Lung (tissue), 11 donors: ENCODE measurements at regions not wholly inside any gene's neighbourhood (a gene's known extent, or its start where the extent isn't known, plus 50 kb on each side); places are given as distances from the start of the nearest gene placed in this dataset.
"Not testable (repeated sequence)": the region's sequence is repeated elsewhere in the genome, so short reads cannot be mapped to it uniquely, and the experiment has no call there.

Experiments
- ATAC-seq: fragments of 200-7000 bp; cut with Tn5 transposase; one replicate; pipeline ENCODE4 v1.9.1; 2020; ENCODE audit warnings: moderate number of reproducible peaks; ENCODE audit not compliant: insufficient read depth, low FRiP score
- DNase-seq, 3 donors: peaks; one replicate each; pipeline ENCODE4 v3.0.0-alpha.2; 2013 to 2017
- H3K27ac ChIP-seq, 2 donors: one replicate each; pipeline ENCODE4 v1.5.1; 2013; ENCODE audit warnings: mild to moderate bottlenecking in 2 of 2, moderate library complexity in 2 of 2, control low read depth in 1 of 2, inconsistent platforms in 1 of 2, low read depth in 1 of 2, low read length in 1 of 2
- H3K27me3 ChIP-seq, 3 donors: one replicate each; pipeline ENCODE4 v1.5.1; 2013; ENCODE audit warnings: low read length in 2 of 3; ENCODE audit not compliant: control insufficient read depth in 3 of 3, insufficient read depth in 3 of 3
- H3K36me3 ChIP-seq, 4 donors: one replicate each; pipeline ENCODE4 v1.5.1; 2013; ENCODE audit warnings: low read length in 4 of 4, mild to moderate bottlenecking in 1 of 4, moderate library complexity in 1 of 4; ENCODE audit not compliant: control insufficient read depth in 4 of 4, insufficient read depth in 4 of 4
- H3K4me1 ChIP-seq, 5 donors: one replicate each; pipeline ENCODE4 v1.5.1; 2013; ENCODE audit warnings: low read length in 5 of 5, mild to moderate bottlenecking in 2 of 5, moderate library complexity in 1 of 5; ENCODE audit not compliant: control insufficient read depth in 5 of 5, insufficient read depth in 5 of 5
- H3K4me3 ChIP-seq: one replicate; pipeline ENCODE4 v1.5.1; 2013; ENCODE audit warnings: mild to moderate bottlenecking, control low read depth, moderate library complexity
- H3K9ac ChIP-seq, 2 donors: one replicate each; pipeline ENCODE4 v1.5.1; 2013; ENCODE audit warnings: low read length in 2 of 2, control low read depth in 1 of 2; ENCODE audit not compliant: insufficient read depth in 1 of 2
- H3K9me3 ChIP-seq, 4 donors: one replicate each; pipeline ENCODE4 v1.5.1; 2013; ENCODE audit warnings: low read length in 3 of 4, mild to moderate bottlenecking in 1 of 4, moderate library complexity in 1 of 4; ENCODE audit not compliant: control insufficient read depth in 4 of 4, insufficient read depth in 3 of 4
- CTCF ChIP-seq: IDR thresholded peaks from 2 replicates; pipeline ENCODE4 v1.5.1; 2012; ENCODE audit warnings: mild to moderate bottlenecking; ENCODE audit errors: control extremely low read depth, extremely low read depth
- WGBS, 2 donors: extraction: QIAGEN DNeasy Blood & Tissue Kit; methylation state at CpG; one replicate each; pipeline ENCODE4 v1.1.7; 2013; 5-methylcytosine and 5-hydroxymethylcytosine counted together
- donor health status: control.
- donor health status: control.
- donor health status: Bipolar disorder and iron deficiency.
- donor health status: healthy.
- donor health status: DM: yes; HTN: yes; CAD: no.

GRCh38 chrX:9401051-9401450, 63.8 kb upstream of the TBL1X start:
- peaks cover 0 to 5% (median 0%) of the 10 kb centered on the region in 3 donors for H3K27me3 ChIP-seq
- peaks cover 0 to 6% (median 4%) of the 10 kb centered on the region in 4 donors for H3K9me3 ChIP-seq
- H3K36me3 ChIP-seq, result no peaks in the 10 kb centered on the region
- WGBS, 2 donors, result 89 to 95% methylated on average over 6 of the region's 6 CpGs
- H3K27ac ChIP-seq, result no peak overlapping the region
- H3K4me3 ChIP-seq, result no peak overlapping the region
- H3K4me1 ChIP-seq, result peaks cover 0 to 6% (median 0%) of the 10 kb centered on the region in 5 donors
- DNase-seq (no peak), ATAC-seq (no peak)
- no peak overlapping the region for H3K9ac ChIP-seq
- TF ChIP-seq CTCF, result no peak

GRCh38 chrX:9403374-9403773, 61.5 kb upstream of the TBL1X start:
- no peak overlapping the region for H3K4me3 ChIP-seq
- no peak overlapping the region for H3K9ac ChIP-seq
- peaks cover 0 to 7% (median 5%) of the 10 kb centered on the region in 4 donors for H3K9me3 ChIP-seq
- DNase-seq, result no peak
- no peak overlapping the region for H3K27ac ChIP-seq
- no peaks in the 10 kb centered on the region for H3K4me1 ChIP-seq
- ATAC-seq, result no peak
- TF ChIP-seq CTCF, result no peak
- H3K27me3 ChIP-seq, result peaks cover 0 to 5% (median 0%) of the 10 kb centered on the region in 3 donors
- H3K36me3 ChIP-seq, result no peaks in the 10 kb centered on the region
- 79 to 86% methylated on average over 4 of the region's 4 CpGs for WGBS, 2 donors

GRCh38 chrX:9405635-9406034, 59.2 kb upstream of the TBL1X start:
- ATAC-seq, H3K27me3 ChIP-seq, H3K27ac ChIP-seq, H3K4me1 ChIP-seq, H3K9me3 ChIP-seq, H3K9ac ChIP-seq, H3K36me3 ChIP-seq, H3K4me3 ChIP-seq: not testable (repeated sequence)
- peak in 1 of 3 donors; percentile 16 for DNase-seq
- WGBS, 2 donors, result 90 to 95% methylated on average over 8 of the region's 9 CpGs

GRCh38 chrX:9410889-9411288, 54.0 kb upstream of the TBL1X start:
- not testable (repeated sequence) for H3K4me1 ChIP-seq

GRCh38 chrX:9411682-9412081, 53.2 kb upstream of the TBL1X start:
- H3K36me3 ChIP-seq, H3K27ac ChIP-seq, H3K27me3 ChIP-seq, H3K4me3 ChIP-seq, H3K9me3 ChIP-seq, H3K9ac ChIP-seq, DNase-seq, ATAC-seq, H3K4me1 ChIP-seq: not testable (repeated sequence)
- 90 to 91% methylated on average over 16 of the region's 16 CpGs for WGBS, 2 donors

More at GRCh38 chrX:9410889-9411288, 54.0 kb upstream of the TBL1X start:
- DNase-seq, ATAC-seq, H3K9ac ChIP-seq, H3K27me3 ChIP-seq, H3K27ac ChIP-seq, H3K4me3 ChIP-seq, H3K36me3 ChIP-seq, H3K9me3 ChIP-seq: not testable (repeated sequence)
- WGBS, 2 donors, result 92 to 97% methylated on average over 3 of the region's 11 CpGs
